H1 (cell line): ENCODE measurements at regions not wholly inside any gene's neighbourhood (a gene's known extent, or its start where the extent isn't known, plus 50 kb on each side); places are given as distances from the start of the nearest gene placed in this dataset.

Experiments
- CTCF ChIA-PET: fragments of 300-600 bp; sonication (Branson Sonifier 250); formaldehyde crosslinking; loops from one replicate; lab custom pipeline; 2021; ENCODE audit not compliant: partially characterized antibody; lab: Charles Lee
- POLR2A ChIA-PET: fragments of 300-600 bp; sonication (Branson Sonifier 250); formaldehyde crosslinking; loops from one replicate; lab custom pipeline; 2021; ENCODE audit warnings: inconsistent platforms; ENCODE audit not compliant: partially characterized antibody; lab: Charles Lee
- DNase-seq, 2 experiments: peaks; one replicate each; pipeline versions ENCODE4 v3.0.0 to v3.0.0-alpha.2; 2010 to 2022; ENCODE audit warnings: low spot score in 2 of 2, low read depth in 1 of 2, mixed read lengths in 1 of 2
- FAIRE-seq: peaks from 2 replicates; lab custom pipeline; 2011; peaks lifted over from hg19 to GRCh38; lab: Jason Lieb, UNC
- H2AFZ ChIP-seq: 2 replicates; pipeline ENCODE4 v1.8.1; 2012; ENCODE audit warnings: low read length, inconsistent platforms
- H2AK5ac ChIP-seq: 2 replicates; pipeline ENCODE4 v1.6.1; 2013; ENCODE audit warnings: low read depth, low read length
- H2BK120ac ChIP-seq: replicated peaks from 2 replicates; pipeline ENCODE3; 2013; ENCODE audit warnings: low read depth, low read length, inconsistent platforms
- H2BK12ac ChIP-seq: 2 replicates; pipeline ENCODE4 v1.6.1; 2013; ENCODE audit warnings: low read depth, low read length
- H2BK15ac ChIP-seq: 2 replicates; pipeline ENCODE4 v1.6.1; 2013; ENCODE audit warnings: low read length
- H2BK20ac ChIP-seq: 2 replicates; pipeline ENCODE4 v1.6.1; 2013; ENCODE audit warnings: low read length
- H2BK5ac ChIP-seq: 2 replicates; pipeline ENCODE4 v1.6.1; 2013; ENCODE audit warnings: low read depth, low read length
- H3K14ac ChIP-seq: 2 replicates; pipeline ENCODE4 v1.6.1; 2013; ENCODE audit warnings: inconsistent platforms; ENCODE audit not compliant: insufficient read length
- H3K18ac ChIP-seq: 2 replicates; pipeline ENCODE4 v1.6.1; 2013; ENCODE audit warnings: low read length; ENCODE audit errors: extremely low read depth
- H3K23ac ChIP-seq: 2 replicates; pipeline ENCODE4 v1.6.1; 2013; ENCODE audit warnings: inconsistent platforms; ENCODE audit not compliant: insufficient read length
- H3K23me2 ChIP-seq: 2 replicates; pipeline ENCODE4 v1.6.1; 2013; ENCODE audit warnings: low read depth, low read length
- H3K27ac ChIP-seq: 2 replicates; pipeline ENCODE4 v1.6.1; 2011; ENCODE audit warnings: low read depth, low read length, inconsistent platforms
- H3K27me3 ChIP-seq, 4 experiments: replicated peaks in 1 of 4; 1 replicate in 1 of 4; 2 replicates in 3 of 4; pipeline versions ENCODE4 v1.6.1 to v1.8.1; 2011 to 2013; ENCODE audit warnings: low read length in 3 of 4, mild to moderate bottlenecking in 3 of 4, inconsistent platforms in 2 of 4, mixed read lengths in 2 of 4, moderate library complexity in 1 of 4; ENCODE audit not compliant: control insufficient read depth in 3 of 4, insufficient read depth in 3 of 4; ENCODE audit errors: extremely low read depth in 1 of 4
- H3K36me3 ChIP-seq, 4 experiments: 2 replicates each; pipeline versions ENCODE4 v1.6.1 to v1.8.1; 2011 to 2013; ENCODE audit warnings: mild to moderate bottlenecking in 4 of 4, low read length in 3 of 4, moderate library complexity in 2 of 4, control low read depth in 1 of 4, inconsistent platforms in 1 of 4; ENCODE audit not compliant: insufficient read depth in 4 of 4, control insufficient read depth in 2 of 4
- H3K4ac ChIP-seq: replicated peaks from 2 replicates; pipeline ENCODE3; 2013; ENCODE audit warnings: low read length, low read depth, mixed read lengths, inconsistent platforms; ENCODE audit not compliant: insufficient read length
- H3K4me1 ChIP-seq, 4 experiments: replicated peaks in 1 of 4; 1 replicate in 1 of 4; 2 replicates in 3 of 4; pipeline versions ENCODE4 v1.6.1 to v1.8.1; 2011 to 2013; ENCODE audit warnings: low read length in 3 of 4, inconsistent platforms in 2 of 4, mixed read lengths in 1 of 4; ENCODE audit not compliant: insufficient read depth in 4 of 4, control insufficient read depth in 3 of 4
- H3K4me2 ChIP-seq, 2 experiments: 2 replicates each; pipeline versions ENCODE4 v1.6.1 to v1.8.1; 2011 to 2013; ENCODE audit warnings: low read depth in 2 of 2, low read length in 2 of 2, control low read depth in 1 of 2, inconsistent platforms in 1 of 2, mild to moderate bottlenecking in 1 of 2; ENCODE audit not compliant: insufficient read depth in 1 of 2
- H3K4me3 ChIP-seq, 4 experiments: fragments of 200-600, 300-600 bp in 1 of 4; sonication (generic), shearing (Covaris generic), sonication (Bioruptor Twin) in 1 of 4; 2 replicates each; pipeline versions ENCODE4 v1.5.1 to v1.8.1; 2011 to 2016; ENCODE audit warnings: low read length in 4 of 4, low read depth in 3 of 4, control low read depth in 2 of 4, inconsistent platforms in 2 of 4, mild to moderate bottlenecking in 2 of 4, mixed read lengths in 1 of 4, moderate library complexity in 1 of 4; ENCODE audit not compliant: insufficient read depth in 2 of 4; ENCODE audit errors: extremely low read depth in 1 of 4
- H3K56ac ChIP-seq: replicated peaks from 2 replicates; pipeline ENCODE3; 2013; ENCODE audit warnings: low read depth, mild to moderate bottlenecking, mixed read lengths, low read length, inconsistent platforms; ENCODE audit not compliant: insufficient read length
- H3K79me1 ChIP-seq: 2 replicates; pipeline ENCODE4 v1.6.1; 2013; ENCODE audit warnings: low read depth, low read length, control low read depth
- H3K79me2 ChIP-seq, 2 experiments: 2 replicates each; pipeline versions ENCODE4 v1.6.1 to v1.8.1; 2012 to 2013; ENCODE audit warnings: low read length in 2 of 2, mild to moderate bottlenecking in 2 of 2, inconsistent platforms in 1 of 2; ENCODE audit not compliant: insufficient read depth in 2 of 2, control insufficient read depth in 1 of 2
- H3K9ac ChIP-seq, 4 experiments: replicated peaks in 1 of 4; 1 replicate in 1 of 4; 2 replicates in 3 of 4; pipeline versions ENCODE4 v1.6.1 to v1.8.1; 2011 to 2013; ENCODE audit warnings: low read depth in 3 of 4, low read length in 3 of 4, control low read depth in 2 of 4, mild to moderate bottlenecking in 2 of 4, moderate library complexity in 2 of 4, inconsistent platforms in 1 of 4; ENCODE audit errors: extremely low read depth in 1 of 4
- H3K9me3 ChIP-seq, 2 experiments: 2 replicates each; pipeline versions ENCODE4 v1.6.1 to v1.8.1; 2012 to 2013; ENCODE audit warnings: mild to moderate bottlenecking in 2 of 2, moderate library complexity in 2 of 2, control low read depth in 1 of 2, inconsistent platforms in 1 of 2, low read depth in 1 of 2, low read length in 1 of 2, mixed read lengths in 1 of 2; ENCODE audit not compliant: insufficient read depth in 2 of 2
- H4K20me1 ChIP-seq, 2 experiments: replicated peaks in 1 of 2; 2 replicates each; pipeline versions ENCODE3 to v1.8.1; 2011 to 2013; ENCODE audit warnings: inconsistent platforms in 2 of 2, low read length in 2 of 2, mild to moderate bottlenecking in 1 of 2; ENCODE audit not compliant: insufficient read depth in 2 of 2, control insufficient read depth in 1 of 2
- H4K5ac ChIP-seq: 2 replicates; pipeline ENCODE4 v1.6.1; 2013; ENCODE audit warnings: low read length, low read depth, mixed read lengths, inconsistent platforms; ENCODE audit not compliant: insufficient read length
- H4K8ac ChIP-seq: 2 replicates; pipeline ENCODE4 v1.8.0; 2013; ENCODE audit warnings: mild to moderate bottlenecking, moderate library complexity, low read length, inconsistent platforms; ENCODE audit not compliant: insufficient read depth; ENCODE audit errors: extremely low read depth
- H4K91ac ChIP-seq: replicated peaks from 2 replicates; pipeline ENCODE3; 2013; ENCODE audit warnings: low read length, mixed read lengths, inconsistent platforms; ENCODE audit not compliant: insufficient read length
- ASH2L ChIP-seq: fragments of 200-600, 300-600 bp; sonication (generic); IDR thresholded peaks from one replicate; pipeline ENCODE4 v1.7.1; 2017; ENCODE audit warnings: low read length
- CHD1 ChIP-seq: IDR thresholded peaks from 2 replicates; pipeline ENCODE4 v1.6.1; 2012; ENCODE audit warnings: low read depth, low read length, improper control_type of control experiment
- CREB1 ChIP-seq: IDR thresholded peaks from 2 replicates; pipeline ENCODE4 v1.6.1; 2012; ENCODE audit warnings: inconsistent platforms
- CTBP2 ChIP-seq: IDR thresholded peaks from 2 replicates; pipeline ENCODE4 v1.7.0; 2011; ENCODE audit warnings: borderline replicate concordance, mild to moderate bottlenecking, moderate library complexity, mixed read lengths, low read length; ENCODE audit not compliant: insufficient read depth, insufficient read length
- GABPA ChIP-seq: IDR thresholded peaks from 2 replicates; pipeline ENCODE4 v1.6.1; 2011; ENCODE audit warnings: mild to moderate bottlenecking, low read length, moderate library complexity, borderline replicate concordance; ENCODE audit not compliant: insufficient read depth
- KDM4A ChIP-seq: IDR thresholded peaks from one replicate; pipeline ENCODE4 v1.7.1; 2012; ENCODE audit warnings: low read depth, mild to moderate bottlenecking, moderate library complexity, low read length, inconsistent platforms; ENCODE audit not compliant: severe bottlenecking
- SIX5 ChIP-seq: IDR thresholded peaks from 2 replicates; pipeline ENCODE4 v1.6.1; 2011; ENCODE audit warnings: mild to moderate bottlenecking, low read depth, low read length
- SP2 ChIP-seq: IDR thresholded peaks from 2 replicates; pipeline ENCODE4 v1.6.1; 2012; ENCODE audit warnings: mild to moderate bottlenecking, low read length, inconsistent platforms
- SP4 ChIP-seq: IDR thresholded peaks from 2 replicates; pipeline ENCODE4 v1.6.1; 2012; ENCODE audit warnings: low read length, inconsistent platforms
- TAF1 ChIP-seq: IDR thresholded peaks from 2 replicates; pipeline ENCODE4 v1.6.1; 2011; ENCODE audit warnings: mild to moderate bottlenecking, low read depth, low read length
- TBP ChIP-seq: IDR thresholded peaks from 2 replicates; pipeline ENCODE4 v1.6.1; 2011; ENCODE audit warnings: low read depth, low read length, improper control_type of control experiment
- ZNF274 ChIP-seq: IDR thresholded peaks from 2 replicates; pipeline ENCODE4 v1.7.0; 2012; ENCODE audit warnings: low read length, borderline replicate concordance; ENCODE audit errors: extremely low read depth
- WGBS, 2 experiments: shearing (Covaris generic) in 1 of 2; methylation state at CpG; one replicate each; pipeline versions ENCODE4 v1.1.6 to v1.1.7; 2013 to 2015; ENCODE audit warnings: low lambda C conversion rate in 2 of 2, mixed read lengths in 2 of 2, inconsistent platforms in 1 of 2, low coverage in 1 of 2, missing lambda C conversion rate in 1 of 2; ENCODE audit not compliant: insufficient replicate concordance in 2 of 2, insufficient coverage in 1 of 2, insufficient read length in 1 of 2; ENCODE audit errors: extremely low coverage in 1 of 2, missing lambda C conversion rate in 1 of 2; 5-methylcytosine and 5-hydroxymethylcytosine counted together

DNA sequence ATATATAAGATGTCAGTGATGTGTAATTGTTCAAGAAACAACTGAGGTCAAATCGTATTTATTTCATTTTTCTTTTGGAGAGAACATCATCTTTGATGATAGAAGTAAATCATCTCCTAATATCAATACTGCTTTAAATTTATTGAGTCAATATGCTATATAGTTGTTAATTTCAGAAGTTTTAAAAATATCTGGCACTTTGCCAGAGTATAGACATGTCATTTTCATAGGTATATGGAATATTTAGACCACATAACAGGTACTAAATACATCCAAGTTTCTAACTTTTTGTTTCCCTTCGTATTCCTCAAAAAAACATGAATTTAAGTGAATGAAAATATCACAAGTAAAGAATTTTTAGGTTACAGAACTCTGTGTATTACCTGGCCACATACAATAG is 577.8 kb downstream of the ARL4A start:
- POLR2A ChIA-PET = no interaction called here
- H3K9ac ChIP-seq = no peak overlapping the region

More for the DNA sequence above, 577.8 kb downstream of the ARL4A start:
- CTCF ChIA-PET = interaction anchor here (1.1 to 1.8 kb wide), 6 partner anchors 11 to 746 kb away, joined by 3 to 7 read pairs (median 6); no protein-coding TSS in a partner anchor
- 88% methylated on average over 2 of the region's 2 CpGs; no CpG with 5 or more reads in 1 of the 2 experiments for WGBS, 2 experiments
- no peak overlapping the region for H3K56ac ChIP-seq
- H3K4me2 ChIP-seq = no peak overlapping the region
- TF ChIP-seq GABPA (no peak), CTBP2 (no peak), SP2 (no peak), KDM4A (no peak), TBP (no peak), TAF1 (no peak), CREB1 (no peak), SIX5 (no peak), SP4 (no peak), ZNF274 (no peak), ASH2L (no peak), CHD1 (no peak)
- no peaks in the 10 kb centered on the region for H3K9me3 ChIP-seq
- FAIRE-seq (no peak), DNase-seq (no peak)
- H3K79me1 ChIP-seq = no peaks in the 10 kb centered on the region
- H3K4ac ChIP-seq = no peak overlapping the region
- H2BK5ac ChIP-seq = no peak overlapping the region
- H4K5ac ChIP-seq = no peak overlapping the region
- no peak overlapping the region for H2BK12ac ChIP-seq
- no peak overlapping the region for H3K27ac ChIP-seq
- no peak overlapping the region for H4K8ac ChIP-seq
- H3K27me3 ChIP-seq = no peaks in the 10 kb centered on the region
- no peak overlapping the region for H3K23ac ChIP-seq
- H2BK15ac ChIP-seq = no peak overlapping the region
- no peaks in the 10 kb centered on the region for H3K36me3 ChIP-seq
- H3K79me2 ChIP-seq = no peaks in the 10 kb centered on the region
- H3K23me2 ChIP-seq = no peaks in the 10 kb centered on the region
- H2AFZ ChIP-seq = no peak overlapping the region
- no peak overlapping the region for H2BK20ac ChIP-seq
- H3K4me3 ChIP-seq = no peak overlapping the region
- H4K20me1 ChIP-seq = no peaks in the 10 kb centered on the region
- no peaks in the 10 kb centered on the region for H3K4me1 ChIP-seq
- no peak overlapping the region for H2BK120ac ChIP-seq
- H2AK5ac ChIP-seq = no peak overlapping the region
- no peak overlapping the region for H3K18ac ChIP-seq
- no peak overlapping the region for H3K14ac ChIP-seq
- H4K91ac ChIP-seq = no peak overlapping the region
